Panc1 (cell line): ENCODE measurements at regions not wholly inside any gene's neighbourhood (a gene's known extent, or its start where the extent isn't known, plus 50 kb on each side); places are given as distances from the start of the nearest gene placed in this dataset.

Source experiments
- POLR2AphosphoS5 ChIP-seq: IDR thresholded peaks from 2 replicates; pipeline ENCODE4 v1.6.1; 2012; ENCODE audit warnings: mild to moderate bottlenecking, low read depth, low read length, moderate library complexity
- SIN3A ChIP-seq: IDR thresholded peaks from 2 replicates; pipeline ENCODE4 v1.6.1; 2012; ENCODE audit warnings: low read depth, mild to moderate bottlenecking, low read length, moderate library complexity, borderline replicate concordance; ENCODE audit not compliant: insufficient read depth
- TCF7L2 ChIP-seq: IDR thresholded peaks from 2 replicates; pipeline ENCODE4 v1.6.1; 2011; ENCODE audit warnings: mild to moderate bottlenecking, low read depth, low read length, inconsistent platforms
- TF ChIP-seq, protein P1 (sequence below): fragments of 450-650 bp; IDR thresholded peaks from 2 replicates; pipeline ENCODE4 v1.5.1; 2017; ENCODE audit warnings: mild to moderate bottlenecking

DNA sequence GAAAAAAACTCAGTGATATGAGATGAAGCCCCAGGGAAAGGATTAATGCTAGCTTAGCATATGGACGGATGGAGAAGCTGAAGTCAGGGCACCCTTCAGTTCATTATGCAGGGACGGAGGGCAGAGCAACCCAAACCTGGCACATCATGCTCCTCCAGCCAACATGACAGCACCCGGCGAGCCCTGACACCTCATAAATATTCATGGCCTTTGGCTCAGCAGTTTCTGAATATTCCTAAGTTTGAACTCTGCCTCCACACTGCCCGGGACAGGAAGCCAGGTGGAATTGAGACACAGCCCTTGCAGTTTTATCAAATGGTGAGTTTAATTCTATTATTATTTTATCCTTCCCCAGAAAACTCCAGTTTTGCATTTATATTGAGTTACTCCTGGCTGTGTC is 87.3 kb upstream of the SH3BP4 start:
- TF ChIP-seq, protein P1, sequence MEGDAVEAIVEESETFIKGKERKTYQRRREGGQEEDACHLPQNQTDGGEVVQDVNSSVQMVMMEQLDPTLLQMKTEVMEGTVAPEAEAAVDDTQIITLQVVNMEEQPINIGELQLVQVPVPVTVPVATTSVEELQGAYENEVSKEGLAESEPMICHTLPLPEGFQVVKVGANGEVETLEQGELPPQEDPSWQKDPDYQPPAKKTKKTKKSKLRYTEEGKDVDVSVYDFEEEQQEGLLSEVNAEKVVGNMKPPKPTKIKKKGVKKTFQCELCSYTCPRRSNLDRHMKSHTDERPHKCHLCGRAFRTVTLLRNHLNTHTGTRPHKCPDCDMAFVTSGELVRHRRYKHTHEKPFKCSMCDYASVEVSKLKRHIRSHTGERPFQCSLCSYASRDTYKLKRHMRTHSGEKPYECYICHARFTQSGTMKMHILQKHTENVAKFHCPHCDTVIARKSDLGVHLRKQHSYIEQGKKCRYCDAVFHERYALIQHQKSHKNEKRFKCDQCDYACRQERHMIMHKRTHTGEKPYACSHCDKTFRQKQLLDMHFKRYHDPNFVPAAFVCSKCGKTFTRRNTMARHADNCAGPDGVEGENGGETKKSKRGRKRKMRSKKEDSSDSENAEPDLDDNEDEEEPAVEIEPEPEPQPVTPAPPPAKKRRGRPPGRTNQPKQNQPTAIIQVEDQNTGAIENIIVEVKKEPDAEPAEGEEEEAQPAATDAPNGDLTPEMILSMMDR, result no peak
- TF ChIP-seq SIN3A (no peak), POLR2AphosphoS5 (no peak), TCF7L2 (no peak)
